ENCODE measurements at regions not wholly inside any gene's neighbourhood (a gene's known extent, or its start where the extent isn't known, plus 50 kb on each side); places are given as distances from the start of the nearest gene placed in this dataset.

- no TSS peak for BruUV-seq (replicated peaks)
- intact Hi-C loops (cut with micrococcal nuclease) = no loop called here
- Histone ChIP-seq H3K4me1 (ENCODE audit: insufficient read depth, low read length) (0 out of 2 replicates have a peak, but pooled peaks cover 4% of the 10 kb centered on the region), H3K9me3 (ENCODE audit: low read length) (no peaks in the 10 kb centered on the region), H3K4me2 (ENCODE audit: low read length) (0 out of 2 replicates have a peak overlapping the region, but pooled peaks have one; percentile 37), H2AFZ (ENCODE audit: low read length) (0 out of 2 replicates have a peak overlapping the region, but pooled peaks have one; percentile 55), H3K27ac (ENCODE audit: low read length) (no peak overlapping the region), H3K79me2 (ENCODE audit: low read length) (no peaks in the 10 kb centered on the region), H3K36me3 (ENCODE audit: low read depth, low read length) (no peaks in the 10 kb centered on the region), H3K9ac (ENCODE audit: low read length) (no peak overlapping the region), H3F3A (ENCODE audit: low read length, unreplicated experiment) (no peaks in the 10 kb centered on the region), H3K27me3 (ENCODE audit: low read length) (no peaks in the 10 kb centered on the region), H4K20me1 (ENCODE audit: low read length) (no peaks in the 10 kb centered on the region), H3K4me3 (ENCODE audit: low read length) (peak overlapping the region; percentile 24; the same call in 1 of the 2 replicates), H3K9me2 (replicated peaks; ENCODE audit: low read length) (no peaks in the 10 kb centered on the region)
- DNase-seq = no peak
- CTCF ChIA-PET = no interaction called here
- no peak for ATAC-seq
- TF ChIP-seq, protein P1, sequence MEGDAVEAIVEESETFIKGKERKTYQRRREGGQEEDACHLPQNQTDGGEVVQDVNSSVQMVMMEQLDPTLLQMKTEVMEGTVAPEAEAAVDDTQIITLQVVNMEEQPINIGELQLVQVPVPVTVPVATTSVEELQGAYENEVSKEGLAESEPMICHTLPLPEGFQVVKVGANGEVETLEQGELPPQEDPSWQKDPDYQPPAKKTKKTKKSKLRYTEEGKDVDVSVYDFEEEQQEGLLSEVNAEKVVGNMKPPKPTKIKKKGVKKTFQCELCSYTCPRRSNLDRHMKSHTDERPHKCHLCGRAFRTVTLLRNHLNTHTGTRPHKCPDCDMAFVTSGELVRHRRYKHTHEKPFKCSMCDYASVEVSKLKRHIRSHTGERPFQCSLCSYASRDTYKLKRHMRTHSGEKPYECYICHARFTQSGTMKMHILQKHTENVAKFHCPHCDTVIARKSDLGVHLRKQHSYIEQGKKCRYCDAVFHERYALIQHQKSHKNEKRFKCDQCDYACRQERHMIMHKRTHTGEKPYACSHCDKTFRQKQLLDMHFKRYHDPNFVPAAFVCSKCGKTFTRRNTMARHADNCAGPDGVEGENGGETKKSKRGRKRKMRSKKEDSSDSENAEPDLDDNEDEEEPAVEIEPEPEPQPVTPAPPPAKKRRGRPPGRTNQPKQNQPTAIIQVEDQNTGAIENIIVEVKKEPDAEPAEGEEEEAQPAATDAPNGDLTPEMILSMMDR (conservative IDR thresholded peaks at IDR 0.05; ENCODE audit: low read depth, low read length) = no peak
- TF ChIP-seq EZH2phosphoT487 (IDR thresholded peaks at IDR 0.05; ENCODE audit: borderline replicate concordance, low read length) = no peak
- no peak for TF ChIP-seq EZH2 (IDR thresholded peaks at IDR 0.05; ENCODE audit: low read length, unreplicated experiment)
- POLR2A ChIA-PET (ENCODE audit: unreplicated experiment) = no interaction called here
Observed at GRCh38 chr4:35025152-35025834, 1219.0 kb downstream of the ARAP2 start.

- ATAC-seq (no peak), DNase-seq (no peak)
- Histone ChIP-seq H3K9me2 (replicated peaks; ENCODE audit: low read length) (no peaks in the 10 kb centered on the region), H3K9me3 (ENCODE audit: low read length) (no peaks in the 10 kb centered on the region), H4K20me1 (ENCODE audit: low read length) (no peaks in the 10 kb centered on the region), H3K4me2 (ENCODE audit: low read length) (no peak overlapping the region), H3K9ac (ENCODE audit: low read length) (no peak overlapping the region), H2AFZ (ENCODE audit: low read length) (no peak overlapping the region), H3K79me2 (ENCODE audit: low read length) (no peaks in the 10 kb centered on the region), H3K27me3 (ENCODE audit: low read length) (no peaks in the 10 kb centered on the region), H3K36me3 (ENCODE audit: low read depth, low read length) (no peaks in the 10 kb centered on the region), H3K4me1 (ENCODE audit: insufficient read depth, low read length) (no peaks in the 10 kb centered on the region), H3K27ac (ENCODE audit: low read length) (no peak overlapping the region), H3K4me3 (ENCODE audit: low read length) (no peak overlapping the region), H3F3A (ENCODE audit: low read length, unreplicated experiment) (no peaks in the 10 kb centered on the region)
- intact Hi-C loops (cut with micrococcal nuclease) = no loop called here
- POLR2A ChIA-PET (ENCODE audit: unreplicated experiment) = no interaction called here
- no TSS peak for BruUV-seq (replicated peaks)
- CTCF ChIA-PET = no interaction called here
- TF ChIP-seq EZH2 (IDR thresholded peaks at IDR 0.05; ENCODE audit: low read length, unreplicated experiment) (no peak), EZH2phosphoT487 (IDR thresholded peaks at IDR 0.05; ENCODE audit: borderline replicate concordance, low read length) (no peak)
- TF ChIP-seq, protein P1 (conservative IDR thresholded peaks at IDR 0.05; ENCODE audit: low read depth, low read length) = no peak
Observed at GRCh38 chr4:35038079-35038805, 1206.1 kb downstream of the ARAP2 start.

DNA sequence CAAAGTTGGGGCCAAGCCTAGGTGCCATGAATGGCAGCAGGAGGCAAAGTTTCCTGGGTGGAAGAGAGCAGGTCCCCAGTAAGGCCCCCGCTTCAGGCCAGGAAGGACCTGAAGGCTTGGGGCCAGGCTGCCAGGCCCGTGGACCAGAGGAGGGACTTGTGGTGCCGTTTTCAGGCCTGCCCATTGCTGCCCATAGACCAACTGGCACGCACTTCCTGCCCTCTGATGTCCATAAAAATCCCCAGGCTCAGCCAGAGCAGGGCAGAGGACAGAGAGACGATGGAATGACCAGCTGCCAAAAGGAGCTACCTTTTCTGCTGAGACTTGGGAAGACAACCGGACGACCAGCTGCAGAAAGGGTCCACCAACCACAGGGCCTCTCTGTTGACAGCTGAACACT lies 1205.5 kb downstream of the ARAP2 start:
- no peak overlapping the region for H2AFZ ChIP-seq (ENCODE audit: low read length)
- no peaks in the 10 kb centered on the region for H3K27me3 ChIP-seq (ENCODE audit: low read length)
- H3K79me2 ChIP-seq (ENCODE audit: low read length) = no peaks in the 10 kb centered on the region
- POLR2A ChIA-PET (ENCODE audit: unreplicated experiment) = no interaction called here
- no peak overlapping the region for H3K27ac ChIP-seq (ENCODE audit: low read length)
- H3K4me1 ChIP-seq (ENCODE audit: insufficient read depth, low read length) = no peaks in the 10 kb centered on the region
- TF ChIP-seq, protein P1 (conservative IDR thresholded peaks at IDR 0.05; ENCODE audit: low read depth, low read length) = no peak
- TF ChIP-seq EZH2 (IDR thresholded peaks at IDR 0.05; ENCODE audit: low read length, unreplicated experiment) (no peak), EZH2phosphoT487 (IDR thresholded peaks at IDR 0.05; ENCODE audit: borderline replicate concordance, low read length) (no peak)
- H3K9me3 ChIP-seq (ENCODE audit: low read length) = no peaks in the 10 kb centered on the region
- no peaks in the 10 kb centered on the region for H3K36me3 ChIP-seq (ENCODE audit: low read depth, low read length)
- no TSS peak for BruUV-seq (replicated peaks)
- intact Hi-C loops (cut with micrococcal nuclease) = no loop called here
- DNase-seq (no peak), ATAC-seq (no peak)
- no peaks in the 10 kb centered on the region for H4K20me1 ChIP-seq (ENCODE audit: low read length)
- H3K4me3 ChIP-seq (ENCODE audit: low read length) = no peak overlapping the region
- H3F3A ChIP-seq (ENCODE audit: low read length, unreplicated experiment) = no peaks in the 10 kb centered on the region
- no peaks in the 10 kb centered on the region for H3K9me2 ChIP-seq (replicated peaks; ENCODE audit: low read length)
- no peak overlapping the region for H3K9ac ChIP-seq (ENCODE audit: low read length)
- CTCF ChIA-PET = no interaction called here
- H3K4me2 ChIP-seq (ENCODE audit: low read length) = no peak overlapping the region
